SK-N-SH treated with all-trans-retinoic acid at 6 μM for 48 hours (cell line): ENCODE measurements at regions not wholly inside any gene's neighbourhood (a gene's known extent, or its start where the extent isn't known, plus 50 kb on each side); places are given as distances from the start of the nearest gene placed in this dataset.

Source experiments
- ATAC-seq: fragments of 200-7000 bp; cut with Tn5 transposase; 3 replicates; pipeline ENCODE4 v1.9.1; 2020; ENCODE audit warnings: mild to moderate bottlenecking, moderate library complexity
- ARNTL ChIP-seq: fragments of 450-650 bp; formaldehyde crosslinking; IDR thresholded peaks from 2 replicates; pipeline ENCODE4 v1.5.0; 2020; ENCODE audit warnings: low read depth, mild to moderate bottlenecking, moderate library complexity, borderline replicate concordance
- BACH2 ChIP-seq: fragments of 250-450 bp; sonication (Bioruptor Pico); IDR thresholded peaks from 2 replicates; pipeline ENCODE4 v1.9.0; 2021; ENCODE audit warnings: mild to moderate bottlenecking, borderline replicate concordance
- CREB5 ChIP-seq: fragments of 250-450 bp; sonication (Bioruptor Pico); IDR thresholded peaks from 2 replicates; pipeline ENCODE4 v1.5.1; 2020; ENCODE audit warnings: low read depth, mild to moderate bottlenecking, moderate library complexity
- CSDC2 ChIP-seq: fragments of 250-450 bp; sonication (Bioruptor Pico); IDR thresholded peaks from 2 replicates; pipeline ENCODE4 v1.5.0; 2020; ENCODE audit warnings: mild to moderate bottlenecking, moderate library complexity
- CSRNP3 ChIP-seq: fragments of 250-450 bp; sonication (Bioruptor Pico); IDR thresholded peaks from 2 replicates; pipeline ENCODE4 v1.5.1; 2021; ENCODE audit warnings: mild to moderate bottlenecking, moderate library complexity
- ESRRG ChIP-seq: fragments of 250-450 bp; sonication (Bioruptor Pico); IDR thresholded peaks from 2 replicates; pipeline ENCODE4 v1.6.1; 2021; ENCODE audit warnings: mild to moderate bottlenecking
- GLIS3 ChIP-seq: fragments of 250-450 bp; sonication (Bioruptor Pico); IDR thresholded peaks from 2 replicates; pipeline ENCODE4 v1.5.0; 2020; ENCODE audit warnings: mild to moderate bottlenecking, moderate library complexity
- ISL1 ChIP-seq: fragments of 250-450 bp; sonication (Bioruptor Pico); IDR thresholded peaks from 2 replicates; pipeline ENCODE4 v2.1.2; 2022; ENCODE audit warnings: mild to moderate bottlenecking, moderate library complexity
- OSR1 ChIP-seq: fragments of 250-450 bp; sonication (Bioruptor Pico); IDR thresholded peaks from 2 replicates; pipeline ENCODE4 v1.8.0; 2022; ENCODE audit warnings: moderate library complexity, mild to moderate bottlenecking, inconsistent platforms
- POU6F1 ChIP-seq: fragments of 250-450 bp; sonication (Bioruptor Pico); IDR thresholded peaks from 2 replicates; pipeline ENCODE4 v1.8.0; 2021; ENCODE audit warnings: low read depth, mild to moderate bottlenecking, moderate library complexity, borderline replicate concordance
- RARB ChIP-seq: fragments of 250-450 bp; sonication (Bioruptor Pico); IDR thresholded peaks from 2 replicates; pipeline ENCODE4 v1.8.0; 2021; ENCODE audit warnings: mild to moderate bottlenecking, moderate library complexity
- SNAI2 ChIP-seq: fragments of 250-450 bp; sonication (Bioruptor Pico); IDR thresholded peaks from 2 replicates; pipeline ENCODE4 v1.5.0; 2020; ENCODE audit warnings: mild to moderate bottlenecking, moderate library complexity
- TCF4 ChIP-seq: fragments of 250-450 bp; sonication (Bioruptor Pico); IDR thresholded peaks from 2 replicates; pipeline ENCODE4 v1.8.0; 2021; ENCODE audit warnings: mild to moderate bottlenecking, moderate library complexity, borderline replicate concordance
- TOX ChIP-seq: fragments of 250-450 bp; sonication (Bioruptor Pico); IDR thresholded peaks from 2 replicates; pipeline ENCODE4 v1.8.0; 2021; ENCODE audit warnings: mild to moderate bottlenecking, moderate library complexity, borderline replicate concordance
- ZC3H10 ChIP-seq: fragments of 250-450 bp; sonication (Bioruptor Pico); IDR thresholded peaks from 2 replicates; pipeline ENCODE4 v1.5.1; 2021; ENCODE audit warnings: mild to moderate bottlenecking, moderate library complexity
- ZFP3 ChIP-seq: fragments of 250-450 bp; sonication (Bioruptor Pico); IDR thresholded peaks from 2 replicates; pipeline ENCODE4 v1.5.0; 2020; ENCODE audit warnings: mild to moderate bottlenecking, moderate library complexity
- ZNF565 ChIP-seq: fragments of 450-650 bp; formaldehyde crosslinking; conservative IDR thresholded peaks from 2 replicates; pipeline ENCODE4 v1.5.0; 2020; ENCODE audit warnings: low read depth, mild to moderate bottlenecking, moderate library complexity
- ZNF70 ChIP-seq: fragments of 450-650 bp; formaldehyde crosslinking; IDR thresholded peaks from 2 replicates; pipeline ENCODE4 v1.5.0; 2020; ENCODE audit warnings: mild to moderate bottlenecking, moderate library complexity
- TF ChIP-seq, protein P1 (sequence below): fragments of 250-450 bp; sonication (Bioruptor Pico); IDR thresholded peaks from 2 replicates; pipeline ENCODE4 v1.8.0; 2020; ENCODE audit warnings: mild to moderate bottlenecking, moderate library complexity, borderline replicate concordance
- TF ChIP-seq, protein P2 (sequence below): fragments of 250-450 bp; sonication (Bioruptor Pico); IDR thresholded peaks from 2 replicates; pipeline ENCODE4 v1.5.0; 2020; ENCODE audit warnings: mild to moderate bottlenecking, moderate library complexity

GRCh38 chr6:44615621-44616020, 228.1 kb downstream of the CDC5L start:
- ATAC-seq, result no peak
- TF ChIP-seq ZC3H10 (CRISPR knock-in tag) (no peak), TCF4 (CRISPR knock-in tag) (no peak), ARNTL (CRISPR knock-in tag) (no peak), BACH2 (CRISPR knock-in tag) (no peak), GLIS3 (CRISPR knock-in tag) (no peak), ZNF565 (CRISPR knock-in tag) (no peak), SNAI2 (no peak), CSRNP3 (CRISPR knock-in tag) (no peak), ISL1 (CRISPR knock-in tag) (no peak), OSR1 (no peak), ZFP3 (CRISPR knock-in tag) (no peak), CREB5 (CRISPR knock-in tag) (no peak)
- TF ChIP-seq, protein P1, sequence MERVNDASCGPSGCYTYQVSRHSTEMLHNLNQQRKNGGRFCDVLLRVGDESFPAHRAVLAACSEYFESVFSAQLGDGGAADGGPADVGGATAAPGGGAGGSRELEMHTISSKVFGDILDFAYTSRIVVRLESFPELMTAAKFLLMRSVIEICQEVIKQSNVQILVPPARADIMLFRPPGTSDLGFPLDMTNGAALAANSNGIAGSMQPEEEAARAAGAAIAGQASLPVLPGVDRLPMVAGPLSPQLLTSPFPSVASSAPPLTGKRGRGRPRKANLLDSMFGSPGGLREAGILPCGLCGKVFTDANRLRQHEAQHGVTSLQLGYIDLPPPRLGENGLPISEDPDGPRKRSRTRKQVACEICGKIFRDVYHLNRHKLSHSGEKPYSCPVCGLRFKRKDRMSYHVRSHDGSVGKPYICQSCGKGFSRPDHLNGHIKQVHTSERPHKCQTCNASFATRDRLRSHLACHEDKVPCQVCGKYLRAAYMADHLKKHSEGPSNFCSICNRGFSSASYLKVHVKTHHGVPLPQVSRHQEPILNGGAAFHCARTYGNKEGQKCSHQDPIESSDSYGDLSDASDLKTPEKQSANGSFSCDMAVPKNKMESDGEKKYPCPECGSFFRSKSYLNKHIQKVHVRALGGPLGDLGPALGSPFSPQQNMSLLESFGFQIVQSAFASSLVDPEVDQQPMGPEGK (CRISPR knock-in tag), result no peak

DNA sequence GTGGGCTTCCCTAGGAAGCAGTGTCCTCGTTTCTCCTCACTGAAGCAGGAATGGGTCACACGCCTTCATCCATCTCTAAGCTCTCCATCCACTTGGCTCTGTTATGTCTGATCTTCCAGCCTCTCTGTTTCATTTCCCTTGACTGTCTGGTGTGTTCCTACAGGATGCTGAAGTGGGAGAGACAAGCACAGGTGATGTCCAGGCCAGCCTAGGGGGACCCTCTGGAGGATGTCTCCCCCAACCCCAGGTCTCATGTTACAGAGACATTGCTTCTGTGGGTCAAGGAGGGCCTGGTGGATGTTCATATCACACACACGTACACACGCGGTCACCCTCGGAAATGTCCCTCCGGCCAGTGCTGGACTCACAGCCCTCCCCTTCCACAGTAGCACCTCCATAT, 229.9 kb downstream of the CDC5L start:
- no peak for ATAC-seq
- TF ChIP-seq SNAI2 (no peak), ZNF70 (no peak), POU6F1 (CRISPR knock-in tag) (no peak), ARNTL (CRISPR knock-in tag) (no peak), CSRNP3 (CRISPR knock-in tag) (no peak), CREB5 (CRISPR knock-in tag) (no peak), RARB (CRISPR knock-in tag) (no peak), TOX (CRISPR knock-in tag) (no peak)

DNA sequence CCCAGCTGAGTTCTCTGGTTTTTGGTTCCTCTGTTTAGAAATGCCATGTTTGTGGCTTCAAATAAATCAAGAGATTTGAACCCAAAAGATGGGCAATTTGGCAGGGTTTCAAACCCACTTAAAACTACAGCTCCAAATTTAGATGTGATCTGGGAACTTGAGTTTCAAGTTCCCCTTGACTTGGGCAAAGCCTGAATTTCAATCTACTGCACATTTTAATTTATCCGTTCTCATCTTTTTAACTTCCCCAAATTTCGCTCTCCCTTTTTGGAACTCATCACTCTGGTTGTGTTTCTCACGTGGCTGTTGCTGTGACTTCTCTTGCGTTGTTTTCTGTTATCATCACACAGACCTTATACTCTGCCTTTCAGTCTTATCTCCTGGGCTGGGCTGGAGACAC, 230.9 kb downstream of the CDC5L start:
- no peak for ATAC-seq
- TF ChIP-seq OSR1, result no peak
- TF ChIP-seq ZNF70, result no peak
- TF ChIP-seq, all 23 proteins: peak for 0

- no peak for ATAC-seq
- TF ChIP-seq ZFP3 (CRISPR knock-in tag) (no peak), TCF4 (CRISPR knock-in tag) (no peak), BACH2 (CRISPR knock-in tag) (no peak), CSDC2 (CRISPR knock-in tag) (no peak), ARNTL (CRISPR knock-in tag) (no peak), ESRRG (CRISPR knock-in tag) (no peak), RARB (CRISPR knock-in tag) (no peak), ISL1 (CRISPR knock-in tag) (no peak)
- TF ChIP-seq, protein P1 (CRISPR knock-in tag), result no peak
- TF ChIP-seq, protein P2, sequence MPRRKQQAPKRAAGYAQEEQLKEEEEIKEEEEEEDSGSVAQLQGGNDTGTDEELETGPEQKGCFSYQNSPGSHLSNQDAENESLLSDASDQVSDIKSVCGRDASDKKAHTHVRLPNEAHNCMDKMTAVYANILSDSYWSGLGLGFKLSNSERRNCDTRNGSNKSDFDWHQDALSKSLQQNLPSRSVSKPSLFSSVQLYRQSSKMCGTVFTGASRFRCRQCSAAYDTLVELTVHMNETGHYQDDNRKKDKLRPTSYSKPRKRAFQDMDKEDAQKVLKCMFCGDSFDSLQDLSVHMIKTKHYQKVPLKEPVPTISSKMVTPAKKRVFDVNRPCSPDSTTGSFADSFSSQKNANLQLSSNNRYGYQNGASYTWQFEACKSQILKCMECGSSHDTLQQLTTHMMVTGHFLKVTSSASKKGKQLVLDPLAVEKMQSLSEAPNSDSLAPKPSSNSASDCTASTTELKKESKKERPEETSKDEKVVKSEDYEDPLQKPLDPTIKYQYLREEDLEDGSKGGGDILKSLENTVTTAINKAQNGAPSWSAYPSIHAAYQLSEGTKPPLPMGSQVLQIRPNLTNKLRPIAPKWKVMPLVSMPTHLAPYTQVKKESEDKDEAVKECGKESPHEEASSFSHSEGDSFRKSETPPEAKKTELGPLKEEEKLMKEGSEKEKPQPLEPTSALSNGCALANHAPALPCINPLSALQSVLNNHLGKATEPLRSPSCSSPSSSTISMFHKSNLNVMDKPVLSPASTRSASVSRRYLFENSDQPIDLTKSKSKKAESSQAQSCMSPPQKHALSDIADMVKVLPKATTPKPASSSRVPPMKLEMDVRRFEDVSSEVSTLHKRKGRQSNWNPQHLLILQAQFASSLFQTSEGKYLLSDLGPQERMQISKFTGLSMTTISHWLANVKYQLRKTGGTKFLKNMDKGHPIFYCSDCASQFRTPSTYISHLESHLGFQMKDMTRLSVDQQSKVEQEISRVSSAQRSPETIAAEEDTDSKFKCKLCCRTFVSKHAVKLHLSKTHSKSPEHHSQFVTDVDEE (CRISPR knock-in tag), result no peak
Measured at GRCh38 chr6:44620922-44621321, 233.4 kb downstream of the CDC5L start.
